Breast epithelium (tissue), 3 donors: ENCODE measurements at regions not wholly inside any gene's neighbourhood (a gene's known extent, or its start where the extent isn't known, plus 50 kb on each side); places are given as distances from the start of the nearest gene placed in this dataset.

Experiments used
- POLR2A ChIP-seq: fragments of 450-650 bp; IDR thresholded peaks from one replicate; pipeline ENCODE4 v1.6.1; 2016; ENCODE audit warnings: antibody characterized with exemption, mild to moderate bottlenecking, moderate library complexity
- TF ChIP-seq, protein P1 (sequence below), 3 donors: fragments of 450-650 bp; IDR thresholded peaks; one replicate each; pipeline ENCODE4 v1.5.1; 2016 to 2017; ENCODE audit warnings: antibody characterized with exemption in 3 of 3, mild to moderate bottlenecking in 3 of 3, moderate library complexity in 3 of 3

DNA sequence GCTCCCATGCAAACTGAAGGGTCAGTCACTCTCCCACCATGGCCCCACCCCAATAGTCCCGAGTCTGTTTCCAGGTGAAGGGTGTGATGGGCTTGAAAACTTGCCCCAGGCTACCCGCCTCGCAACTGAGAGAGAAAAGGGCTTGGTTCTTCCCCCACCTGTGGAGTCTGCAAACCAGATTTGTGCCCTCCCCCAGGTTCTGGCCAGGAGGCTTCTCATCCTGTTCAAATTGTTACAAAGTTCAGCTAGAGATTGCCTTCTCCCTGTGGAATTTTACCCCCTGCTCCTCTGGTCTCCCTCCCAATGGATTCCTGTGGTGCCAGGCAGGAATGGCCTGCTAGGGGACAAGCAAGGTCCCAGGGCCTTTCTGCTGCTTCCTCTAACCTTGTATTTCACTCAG lies 93.1 kb upstream of the ACO1 start:
- TF ChIP-seq, protein P1, sequence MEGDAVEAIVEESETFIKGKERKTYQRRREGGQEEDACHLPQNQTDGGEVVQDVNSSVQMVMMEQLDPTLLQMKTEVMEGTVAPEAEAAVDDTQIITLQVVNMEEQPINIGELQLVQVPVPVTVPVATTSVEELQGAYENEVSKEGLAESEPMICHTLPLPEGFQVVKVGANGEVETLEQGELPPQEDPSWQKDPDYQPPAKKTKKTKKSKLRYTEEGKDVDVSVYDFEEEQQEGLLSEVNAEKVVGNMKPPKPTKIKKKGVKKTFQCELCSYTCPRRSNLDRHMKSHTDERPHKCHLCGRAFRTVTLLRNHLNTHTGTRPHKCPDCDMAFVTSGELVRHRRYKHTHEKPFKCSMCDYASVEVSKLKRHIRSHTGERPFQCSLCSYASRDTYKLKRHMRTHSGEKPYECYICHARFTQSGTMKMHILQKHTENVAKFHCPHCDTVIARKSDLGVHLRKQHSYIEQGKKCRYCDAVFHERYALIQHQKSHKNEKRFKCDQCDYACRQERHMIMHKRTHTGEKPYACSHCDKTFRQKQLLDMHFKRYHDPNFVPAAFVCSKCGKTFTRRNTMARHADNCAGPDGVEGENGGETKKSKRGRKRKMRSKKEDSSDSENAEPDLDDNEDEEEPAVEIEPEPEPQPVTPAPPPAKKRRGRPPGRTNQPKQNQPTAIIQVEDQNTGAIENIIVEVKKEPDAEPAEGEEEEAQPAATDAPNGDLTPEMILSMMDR (IDR thresholded peaks at IDR 0.05) = no peak
- no peak for TF ChIP-seq POLR2A
